Stimulated activated CD8-positive, alpha-beta memory T cell treated with anti-CD3 and anti-CD28 coated beads, Interleukin-15, amount 100 ng/mL, for 48 hours (primary cell): ENCODE measurements at regions not wholly inside any gene's neighbourhood (a gene's known extent, or its start where the extent isn't known, plus 50 kb on each side); places are given as distances from the start of the nearest gene placed in this dataset.

Experiments
- DNase-seq, 2 donors: peaks; one replicate each; pipeline ENCODE4 v3.0.0-alpha.2; 2020; ENCODE audit warnings: low read depth in 2 of 2

DNA sequence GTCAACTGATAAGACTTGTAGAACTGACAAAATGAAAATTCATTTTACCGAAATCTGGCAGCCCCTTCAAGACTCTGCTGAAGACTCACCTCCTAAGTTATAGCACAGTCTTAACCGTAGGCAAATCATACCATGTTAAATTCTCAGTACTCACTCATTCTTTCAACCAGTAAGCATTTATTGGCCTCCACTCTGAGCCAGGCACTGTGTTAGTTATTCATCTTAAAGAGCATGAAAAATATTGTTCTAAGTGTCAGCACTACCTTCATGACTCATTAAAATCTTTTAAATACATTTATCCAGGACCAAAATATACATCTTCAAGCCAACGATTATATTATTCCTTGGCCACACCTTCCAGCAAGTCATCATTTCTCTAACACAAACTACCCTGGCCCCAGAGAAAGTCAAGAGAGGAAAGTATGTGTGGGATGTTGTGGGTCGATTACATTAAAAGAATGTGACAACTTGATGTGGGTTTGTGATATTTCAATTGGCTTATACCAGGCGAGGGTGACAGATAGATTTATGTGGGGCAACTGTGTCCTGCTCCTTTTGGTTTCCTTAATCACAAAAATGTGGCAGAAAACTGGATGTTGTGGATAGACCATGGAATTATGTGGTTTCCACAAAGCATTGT is 55.0 kb downstream of the TMEM30B start:
- DNase-seq, result no peak

DNA sequence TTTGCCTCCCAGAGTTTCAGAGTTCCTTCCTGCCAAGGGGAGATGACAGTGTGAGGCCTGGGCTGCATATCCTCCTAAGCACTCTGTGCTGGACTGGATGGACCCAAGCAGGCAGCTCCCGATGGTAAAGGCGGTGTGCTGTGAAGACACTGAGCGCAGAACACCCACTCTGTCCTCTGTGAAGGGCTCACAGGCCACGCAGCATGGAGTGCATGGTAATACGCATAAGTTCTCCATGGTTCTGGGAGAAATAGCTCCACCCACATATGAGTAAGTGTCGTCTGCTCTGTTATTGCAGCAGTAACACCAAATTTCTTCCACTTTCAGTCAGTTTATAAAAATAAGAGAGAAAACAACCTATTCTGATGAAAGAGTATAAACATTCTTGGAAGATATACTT is 55.8 kb downstream of the TMEM30B start:
- no peak for DNase-seq

DNA sequence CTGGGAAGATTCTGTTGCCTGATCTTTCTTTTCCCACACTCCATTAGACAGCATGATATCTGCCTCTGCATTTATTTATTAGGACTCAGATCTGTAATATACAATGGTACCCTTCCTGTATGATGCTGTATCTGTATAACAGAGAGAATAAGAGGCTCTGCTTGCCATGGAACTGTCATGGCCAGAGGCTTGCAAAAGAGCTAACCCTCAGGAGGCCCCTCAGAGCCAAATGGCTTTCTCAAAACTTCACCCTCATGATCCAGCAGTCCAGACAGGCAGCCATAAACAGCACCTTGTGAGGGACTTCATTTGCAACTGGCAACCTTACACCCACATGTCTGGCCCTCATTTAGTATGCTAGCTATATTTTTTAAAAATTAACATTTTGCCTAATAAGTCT is 57.6 kb downstream of the TMEM30B start:
- DNase-seq, result no peak

DNA sequence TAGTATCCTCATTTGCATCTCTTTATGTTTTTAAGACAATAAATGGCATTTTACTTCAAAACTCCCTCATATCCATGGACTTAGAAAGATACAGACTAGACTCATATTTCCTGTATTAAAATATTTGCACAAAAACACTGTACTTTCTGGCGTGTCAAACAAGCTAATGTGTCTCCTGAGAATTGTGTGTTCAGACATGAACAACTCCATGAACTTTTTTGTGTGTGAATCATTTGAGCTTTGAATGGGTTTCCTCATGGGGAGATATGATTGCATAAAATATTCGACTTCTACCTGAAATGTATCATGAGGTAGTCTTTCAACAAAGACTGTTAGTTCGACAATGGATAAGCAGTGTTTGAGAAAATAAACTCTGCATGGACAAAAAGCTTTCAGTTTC is 58.8 kb downstream of the TMEM30B start:
- no peak for DNase-seq

DNA sequence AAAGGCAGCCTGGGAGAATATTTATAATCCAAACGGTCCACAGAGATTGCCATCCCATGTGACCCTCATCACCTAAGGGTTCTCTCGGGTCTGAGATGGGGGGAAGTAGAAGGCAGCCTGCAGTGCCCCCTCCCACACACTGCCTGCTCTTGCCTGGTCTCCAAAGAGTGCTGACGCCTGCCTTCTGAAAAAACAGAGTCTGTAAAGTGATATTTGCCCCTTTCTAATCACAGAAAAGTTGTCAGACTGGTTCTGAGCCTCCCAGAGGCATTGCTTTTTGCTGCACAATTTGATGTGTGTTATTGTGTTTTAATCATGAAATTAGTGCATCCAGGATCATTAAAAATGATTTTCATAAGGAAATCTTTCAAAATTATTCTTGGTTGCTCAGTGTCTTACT is 59.2 kb downstream of the TMEM30B start:
- no peak for DNase-seq

DNA sequence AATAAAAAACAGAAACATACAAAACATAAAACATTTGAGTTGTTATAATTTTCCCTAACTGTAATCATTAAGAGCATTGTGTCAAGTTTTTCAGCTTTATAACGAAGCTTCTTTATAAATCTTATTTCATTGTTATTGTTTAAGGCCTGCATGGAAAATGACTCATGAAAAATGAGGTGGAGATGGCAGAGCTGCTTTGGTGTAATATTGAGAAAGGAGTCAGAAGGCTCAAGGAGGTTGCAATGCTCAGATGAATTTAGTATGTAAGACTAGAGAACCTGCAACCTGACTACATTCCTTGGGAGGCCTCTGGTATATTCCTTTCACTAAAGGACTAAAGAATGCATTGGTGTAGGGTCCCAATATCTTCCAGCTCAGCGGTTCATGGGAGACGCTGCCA is 61.5 kb downstream of the TMEM30B start:
- no peak for DNase-seq

DNA sequence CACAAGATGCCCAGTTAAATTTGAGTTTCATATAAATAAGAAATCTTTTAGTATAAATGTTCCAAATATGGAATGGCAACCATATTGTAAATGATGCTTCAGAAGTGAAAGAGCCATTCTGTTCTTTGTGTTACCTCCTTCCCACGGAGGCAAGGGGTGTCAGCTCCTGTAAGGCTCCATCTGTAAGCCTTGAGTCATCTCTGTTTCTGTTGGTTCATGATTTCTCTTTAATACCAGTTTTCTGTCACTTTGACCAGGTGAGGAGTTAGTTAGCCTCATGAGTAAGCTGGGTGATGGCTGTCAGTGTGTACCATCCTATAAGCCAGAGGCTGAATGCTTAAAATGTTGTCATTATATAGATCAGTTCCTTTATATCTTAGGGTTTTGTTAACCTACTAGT is 61.9 kb downstream of the TMEM30B start:
- no peak for DNase-seq

DNA sequence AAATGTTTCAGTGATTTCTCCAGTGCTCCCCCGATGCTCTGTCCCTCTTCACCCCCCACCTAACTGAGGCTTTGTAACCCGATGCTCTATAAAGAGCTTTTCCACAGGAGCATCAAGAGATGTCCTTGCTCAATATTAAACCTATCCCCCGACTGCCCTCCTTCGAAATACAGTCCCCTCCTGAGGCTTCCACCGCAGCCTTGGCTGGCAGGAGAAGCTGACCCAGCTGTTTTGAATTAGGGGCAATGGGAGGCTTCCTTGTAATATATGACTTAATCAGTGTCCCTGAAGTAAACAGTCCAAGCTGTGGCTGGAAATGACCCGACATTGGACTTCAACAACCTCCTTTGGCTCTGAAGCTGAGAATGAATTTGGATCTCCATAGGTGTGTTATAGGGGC is 62.4 kb downstream of the TMEM30B start:
- DNase-seq, result no peak

DNA sequence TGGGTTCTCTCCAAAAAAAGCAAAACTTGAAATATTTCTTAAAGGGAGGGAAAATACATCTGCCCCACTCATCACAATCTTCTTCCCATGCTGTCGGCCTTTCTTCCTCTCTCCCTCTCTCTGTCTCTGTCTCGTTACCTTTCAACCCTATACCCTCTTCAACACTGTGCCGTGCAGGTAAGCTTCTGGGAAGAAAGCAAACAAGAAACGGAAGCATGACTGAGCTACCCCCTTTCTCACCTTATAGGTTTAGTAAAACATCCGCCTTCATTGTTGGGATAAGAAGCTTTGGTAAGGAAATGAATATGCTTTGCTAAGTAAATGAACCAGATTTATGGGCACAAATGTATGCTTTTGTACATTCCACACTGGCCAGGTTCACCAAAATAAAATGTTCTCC is 63.0 kb downstream of the TMEM30B start:
- no peak for DNase-seq

DNA sequence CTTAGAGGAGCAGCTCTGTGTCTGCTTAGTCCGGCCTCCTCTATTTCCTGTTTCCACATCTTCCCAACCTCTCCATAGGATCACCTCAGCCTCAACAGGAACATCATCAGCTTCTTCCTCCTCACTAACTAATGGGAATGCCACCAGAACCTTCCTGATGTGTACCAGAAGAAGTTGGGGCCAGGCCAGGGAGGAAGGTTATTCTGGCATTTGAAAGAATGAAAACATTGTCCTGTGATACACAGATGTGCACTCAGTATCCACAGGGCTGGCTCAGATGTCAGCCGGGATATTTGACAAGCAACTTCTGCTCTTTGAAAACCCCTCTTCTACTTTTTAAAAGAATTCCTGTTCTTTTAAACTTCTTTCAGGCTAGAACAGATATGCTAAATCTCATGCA is 63.6 kb downstream of the TMEM30B start:
- no peak for DNase-seq

DNA sequence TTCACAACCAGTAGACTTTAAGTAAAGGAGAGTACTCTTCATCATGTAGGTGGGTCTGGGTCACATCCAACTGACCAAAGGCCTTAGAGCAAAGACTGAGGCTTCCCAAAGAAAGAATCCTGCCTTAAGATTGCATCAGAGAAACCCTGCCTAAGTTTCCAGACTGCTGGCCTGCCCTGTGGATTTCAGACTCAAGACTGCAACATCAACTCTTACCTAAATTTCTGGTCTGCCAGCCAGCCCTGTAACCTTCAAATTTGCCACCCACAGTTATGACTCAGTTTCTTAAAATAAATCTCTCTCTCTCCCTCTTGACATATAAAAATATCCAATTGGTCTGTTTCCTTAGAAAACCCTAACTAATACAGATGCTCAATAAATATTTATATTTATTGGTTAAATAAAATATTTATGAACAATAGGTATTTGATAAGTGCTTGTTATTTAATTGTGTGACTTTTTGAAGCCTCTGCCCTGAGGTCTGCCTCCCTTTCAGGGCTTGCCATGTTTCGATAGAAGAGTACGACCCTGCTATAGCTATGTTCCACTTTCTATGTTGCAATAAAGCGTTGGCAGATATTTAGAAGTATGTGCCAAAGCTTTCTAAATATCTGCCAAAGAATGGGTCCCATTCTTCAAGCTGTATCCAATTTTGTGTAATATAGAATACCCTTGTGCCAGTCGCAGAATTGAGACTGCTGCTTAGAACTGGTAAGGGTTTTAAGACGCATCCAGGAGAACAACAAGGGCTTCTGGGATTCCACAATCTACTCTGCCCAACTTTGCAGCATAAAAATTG is 65.7 kb downstream of the TMEM30B start:
- DNase-seq, result no peak

DNA sequence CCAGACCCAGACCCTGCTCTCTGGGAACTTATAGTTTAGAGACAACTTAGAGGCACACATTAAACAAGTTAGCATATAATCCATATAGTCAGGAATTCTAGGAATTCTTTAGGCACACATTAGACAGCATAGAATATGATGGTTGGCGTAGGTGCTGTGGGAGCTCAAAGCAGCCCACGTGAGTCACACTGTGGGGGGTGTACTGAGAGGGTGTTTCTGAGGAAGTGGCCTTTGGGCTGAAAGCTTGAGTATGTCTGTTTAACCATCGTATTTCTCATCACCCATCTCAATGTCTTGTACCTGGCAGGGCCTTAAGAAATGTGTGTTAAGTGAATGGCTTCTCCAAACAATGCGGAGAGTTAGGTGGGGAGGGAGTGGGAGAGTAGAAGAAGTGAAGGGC is 67.2 kb downstream of the TMEM30B start:
- DNase-seq, result no peak

DNA sequence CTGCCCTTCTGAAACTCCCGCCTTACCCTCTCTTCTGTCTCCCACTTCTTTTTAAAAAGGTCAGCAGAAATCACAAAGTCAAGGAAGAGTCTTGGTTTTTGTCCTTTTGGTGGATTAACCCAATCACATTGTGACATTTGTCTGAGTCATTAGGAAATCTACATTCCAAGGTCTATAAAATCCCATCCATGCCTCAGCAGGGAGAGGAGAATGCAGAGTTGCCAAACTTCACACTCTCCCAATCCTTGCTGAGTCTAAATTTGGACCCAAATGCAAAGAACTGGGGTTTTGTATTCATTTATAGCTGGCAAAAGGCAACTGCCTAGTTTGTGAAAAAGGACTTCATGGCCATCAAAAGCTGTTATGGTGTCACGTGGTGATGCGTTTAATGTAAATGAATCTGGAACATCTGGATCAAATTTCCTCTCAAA is 67.9 kb downstream of the TMEM30B start:
- DNase-seq, result no peak

DNA sequence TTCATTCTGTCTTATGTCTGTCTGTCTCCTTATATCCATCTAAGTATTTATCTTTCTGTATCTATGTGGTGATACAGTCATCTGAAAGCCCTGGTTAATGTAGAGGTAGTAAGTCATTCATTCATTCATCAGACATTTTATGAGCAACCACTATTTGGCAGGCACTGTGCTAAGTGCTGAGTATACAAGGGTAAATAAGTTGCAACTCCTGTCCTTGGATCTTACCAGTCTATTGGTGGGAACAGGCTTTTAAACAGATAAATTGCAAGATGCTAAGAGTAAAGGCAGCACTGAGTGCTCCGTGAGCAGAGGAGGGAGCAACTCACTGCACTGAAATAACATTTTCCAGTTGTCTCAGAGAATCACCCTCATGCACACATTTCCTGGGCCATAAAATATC is 68.6 kb downstream of the TMEM30B start:
- DNase-seq, result no peak

DNA sequence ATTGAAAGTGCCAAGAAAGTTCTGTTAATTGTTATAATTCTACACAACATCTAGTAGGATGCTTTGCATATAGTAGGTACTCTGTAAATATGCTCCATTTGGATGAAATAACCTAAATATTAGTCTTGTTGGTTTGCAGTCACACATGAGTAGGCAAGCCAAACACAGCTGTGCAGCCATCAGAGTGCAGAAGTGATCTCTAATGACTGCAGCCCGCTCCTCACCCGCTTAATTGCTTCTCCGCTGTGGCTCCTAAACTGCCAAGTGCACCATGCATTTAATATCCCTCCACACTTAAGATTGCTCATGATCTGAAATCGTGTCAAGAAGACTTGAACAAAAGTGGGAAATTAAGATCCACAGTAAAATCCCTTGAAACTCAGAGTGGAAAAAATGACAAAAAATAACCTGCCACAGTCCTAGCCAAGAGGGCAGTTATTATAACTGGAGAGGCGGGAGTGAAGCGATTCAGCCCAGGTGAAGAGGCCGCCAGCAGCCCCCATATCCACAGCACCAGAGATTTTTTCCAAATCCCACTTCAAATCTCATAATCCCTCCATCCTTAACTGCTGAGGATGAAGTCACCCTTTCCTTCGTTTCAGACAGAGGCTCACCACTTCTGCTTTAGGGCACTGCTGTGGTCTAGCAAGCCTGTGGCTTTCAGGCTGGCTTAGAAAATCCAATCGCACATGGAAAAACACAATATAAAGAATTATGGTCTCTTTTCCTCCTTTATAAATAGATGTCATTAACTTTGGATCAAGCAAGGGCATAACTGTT is 69.5 kb downstream of the TMEM30B start:
- no peak for DNase-seq

DNA sequence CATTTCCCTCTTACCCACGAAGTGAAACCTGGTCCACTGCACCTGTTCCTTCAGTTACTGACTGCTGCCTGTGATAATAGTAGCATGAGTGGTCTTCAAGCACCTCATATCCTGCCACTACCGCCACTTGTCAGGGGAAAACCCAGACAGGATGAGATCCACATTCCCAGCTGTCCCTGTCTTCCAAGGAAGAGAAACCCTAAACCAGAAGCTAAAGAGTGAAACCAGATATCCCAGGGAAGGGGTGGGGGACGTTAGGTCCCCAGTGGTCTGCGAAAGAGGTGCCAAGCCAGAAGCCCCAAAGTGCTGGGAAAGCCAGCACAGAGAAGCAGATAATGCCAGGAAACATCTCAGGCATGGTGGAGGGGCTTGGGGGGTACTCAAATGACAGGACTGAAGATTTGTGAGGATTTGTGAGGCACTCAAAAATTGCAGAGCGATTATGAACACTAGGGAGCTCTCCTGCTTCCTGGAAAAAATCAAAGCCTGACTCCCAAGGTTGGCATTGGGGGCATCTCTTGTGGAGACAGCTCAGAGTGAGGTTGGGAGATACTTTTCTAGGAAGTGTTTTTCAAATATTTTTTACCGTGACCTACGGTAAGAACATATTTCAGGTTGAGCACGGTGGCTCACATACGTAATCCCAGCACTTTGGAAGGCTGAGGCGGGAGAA is 77.9 kb downstream of the TMEM30B start:
- DNase-seq, result no peak

DNA sequence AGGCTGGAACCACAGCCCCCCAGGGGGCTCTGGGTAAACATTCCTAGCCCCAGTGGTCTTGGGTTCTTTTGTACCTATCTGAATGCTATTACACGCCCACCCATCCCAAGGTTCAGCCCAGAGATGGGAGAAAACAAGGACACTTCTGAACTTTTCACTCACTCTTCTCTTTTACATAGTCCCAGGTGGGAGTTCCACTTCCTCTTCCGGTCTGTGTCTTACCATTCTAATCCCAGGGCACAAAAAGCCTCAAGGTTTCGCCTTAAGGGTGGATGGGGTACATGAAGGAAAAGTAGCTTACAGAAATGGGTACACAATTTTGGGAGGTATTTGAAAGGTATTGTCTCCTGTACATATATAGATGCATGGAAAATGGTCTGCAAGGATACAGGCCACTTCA is 79.0 kb downstream of the TMEM30B start:
- no peak for DNase-seq

DNA sequence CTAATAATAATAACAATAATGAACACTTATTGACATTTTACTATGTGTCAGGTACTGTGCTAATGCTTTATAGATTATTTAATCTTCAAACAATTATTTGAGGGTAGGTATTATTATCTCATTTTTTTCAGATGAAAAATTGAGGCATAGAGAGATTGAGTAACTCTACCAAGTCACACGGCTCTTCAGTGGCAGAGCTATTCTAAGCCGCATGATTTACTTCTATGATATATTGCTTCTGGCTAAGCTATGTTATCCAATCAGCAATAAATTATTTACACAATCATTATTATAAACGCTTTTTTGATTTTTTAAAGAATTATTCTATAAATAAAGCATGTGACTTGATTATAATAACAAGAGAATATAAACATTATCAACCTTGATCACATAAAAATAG is 80.0 kb downstream of the TMEM30B start:
- DNase-seq, result no peak

DNA sequence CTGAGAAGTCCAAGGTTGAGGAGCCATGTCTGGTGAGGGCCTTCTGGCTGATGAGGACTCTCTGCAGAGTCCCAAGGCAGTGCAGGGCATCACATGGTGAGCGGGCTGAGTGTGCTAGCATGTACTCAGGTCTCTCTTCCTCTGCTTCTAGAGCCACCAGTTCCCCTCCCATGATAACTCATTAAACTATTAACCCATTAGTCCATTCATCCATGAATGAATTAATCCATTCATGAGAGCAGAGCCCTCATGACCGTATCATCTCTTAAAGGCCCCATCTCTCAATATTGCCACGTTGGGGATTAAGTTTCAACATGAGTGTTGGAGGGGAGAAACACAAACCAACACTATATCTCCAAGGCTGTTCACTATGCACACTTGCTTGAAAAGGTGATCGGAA is 83.7 kb downstream of the TMEM30B start:
- DNase-seq, result no peak

DNA sequence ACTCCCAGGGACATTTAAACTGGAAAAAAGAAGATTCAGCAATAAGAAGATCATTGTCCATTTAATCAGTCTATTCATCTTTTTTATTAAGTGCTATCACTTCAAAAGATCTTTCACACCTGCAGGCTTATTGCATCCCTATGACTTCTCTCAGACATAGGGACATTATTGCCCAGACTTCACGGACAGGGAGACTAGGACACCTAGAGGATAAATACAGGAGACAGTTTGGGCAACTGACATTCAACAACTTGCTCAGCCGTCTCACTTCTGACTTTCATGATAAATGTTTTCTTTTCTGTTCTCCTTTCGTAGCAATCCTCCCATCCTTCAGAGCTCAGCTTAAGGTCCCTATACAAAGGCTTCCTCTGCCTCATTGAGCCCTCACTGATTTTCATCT is 84.3 kb downstream of the TMEM30B start:
- DNase-seq, result no peak

DNA sequence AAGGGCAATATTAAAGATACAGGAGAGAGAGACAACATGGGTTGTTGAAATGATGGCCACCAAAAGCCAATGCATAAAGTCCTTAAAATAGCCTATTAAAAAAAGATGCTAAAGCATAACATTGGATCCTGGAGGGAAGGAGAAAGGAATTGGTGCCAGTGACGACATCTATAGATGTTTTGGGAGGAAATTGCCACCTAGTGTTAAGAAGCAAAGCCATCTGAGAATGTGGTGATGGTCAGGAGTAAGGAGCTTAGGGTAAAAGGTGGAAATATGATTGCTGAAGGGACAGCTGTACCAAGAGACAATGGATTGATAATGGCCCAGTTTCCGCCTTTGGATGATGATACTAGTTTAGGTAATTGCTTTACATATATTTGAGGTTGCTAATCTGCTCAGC is 85.1 kb downstream of the TMEM30B start:
- DNase-seq, result no peak

DNA sequence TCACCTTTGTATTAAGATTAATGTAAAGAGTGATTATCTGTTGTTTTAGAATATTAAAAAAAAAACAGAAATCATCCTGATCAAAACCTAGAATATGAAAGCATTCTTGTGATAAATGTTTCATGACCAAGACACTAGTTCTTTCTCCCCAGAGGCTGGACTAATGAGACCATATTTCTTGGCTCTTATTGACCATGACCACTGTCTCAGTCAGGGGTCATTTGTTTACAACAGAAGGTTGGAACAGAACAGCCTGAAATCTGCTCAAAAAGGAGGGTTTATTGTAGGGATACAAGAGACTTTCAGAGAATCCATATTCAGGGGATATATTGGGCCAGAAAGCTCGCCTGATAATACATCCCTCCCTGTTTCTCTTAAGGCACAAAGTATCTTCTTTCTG is 87.7 kb downstream of the TMEM30B start:
- DNase-seq, result no peak
